SK-N-SH (cell line): ENCODE measurements at regions not wholly inside any gene's neighbourhood (a gene's known extent, or its start where the extent isn't known, plus 50 kb on each side); places are given as distances from the start of the nearest gene placed in this dataset.

Experiments
- CTCF ChIA-PET: fragments of 300-600, 350-600 bp; formaldehyde crosslinking; extraction: SDS; loops from one replicate; lab custom pipeline; 2021; lab: Yijun Ruan, JAX
- POLR2A ChIA-PET: fragments of 350-600 bp; sonication (Branson Sonifier 250); formaldehyde crosslinking; extraction: SDS; loops from one replicate; lab custom pipeline; 2020; ENCODE audit warnings: antibody characterized with exemption, inconsistent platforms; lab: Yijun Ruan, JAX
- DNase-seq: peaks from one replicate; pipeline ENCODE4 v3.0.0; 2012
- H2AFZ ChIP-seq: fragments of 200-600 bp; sonication (generic); 2 replicates; pipeline ENCODE4 v1.8.1; 2016; ENCODE audit warnings: antibody characterized with exemption, mild to moderate bottlenecking, low read depth
- H3F3A ChIP-seq: fragments of 200-600 bp; sonication (generic); replicated peaks from 2 replicates; pipeline ENCODE3; 2016; ENCODE audit warnings: antibody characterized with exemption, mild to moderate bottlenecking; ENCODE audit not compliant: insufficient read depth
- H3K27ac ChIP-seq, 2 experiments: fragments of 200-500 bp in 1 of 2; fragments of 200-600 bp in 1 of 2; sonication (Bioruptor generic) in 1 of 2; sonication (generic), shearing (Covaris generic) in 1 of 2; 2 replicates each; pipeline versions ENCODE4 v1.5.1 to v1.6.1; 2014 to 2016; ENCODE audit warnings: low read depth in 2 of 2, inconsistent platforms in 1 of 2, low read length in 1 of 2, mild to moderate bottlenecking in 1 of 2, mixed read lengths in 1 of 2
- H3K27me3 ChIP-seq: fragments of 200-600 bp; sonication (generic), shearing (Covaris generic); 2 replicates; pipeline ENCODE4 v1.6.1; 2016; ENCODE audit warnings: mixed run types; ENCODE audit not compliant: insufficient read depth
- H3K36me3 ChIP-seq, 2 experiments: fragments of 200-500 bp in 1 of 2; fragments of 200-600 bp in 1 of 2; sonication (Bioruptor generic) in 1 of 2; sonication (generic) in 1 of 2; replicated peaks in 1 of 2; 2 replicates each; pipeline versions ENCODE3 to v1.5.1; 2014 to 2016; ENCODE audit warnings: low read length in 1 of 2, mild to moderate bottlenecking in 1 of 2; ENCODE audit not compliant: insufficient read depth in 2 of 2, control insufficient read depth in 1 of 2
- H3K4me1 ChIP-seq, 2 experiments: fragments of 200-500 bp in 1 of 2; fragments of 200-600 bp in 1 of 2; sonication (Bioruptor generic) in 1 of 2; sonication (generic), shearing (Covaris generic) in 1 of 2; 2 replicates each; pipeline versions ENCODE4 v1.5.1 to v1.6.1; 2014 to 2016; ENCODE audit warnings: low read depth in 1 of 2, low read length in 1 of 2, mixed run types in 1 of 2; ENCODE audit not compliant: insufficient read depth in 2 of 2, control insufficient read depth in 1 of 2
- H3K4me2 ChIP-seq: fragments of 200-600 bp; sonication (generic), shearing (Covaris generic); 2 replicates; pipeline ENCODE4 v1.6.1; 2017; ENCODE audit warnings: mixed run types
- H3K4me3 ChIP-seq, 2 experiments: fragments of 200-500 bp in 1 of 2; fragments of 200-600 bp in 1 of 2; sonication (Bioruptor generic) in 1 of 2; sonication (generic), shearing (Covaris generic) in 1 of 2; 2 replicates each; pipeline versions ENCODE4 v1.5.1 to v1.8.1; 2014 to 2016; ENCODE audit warnings: low read depth in 2 of 2, inconsistent platforms in 1 of 2, low read length in 1 of 2, mild to moderate bottlenecking in 1 of 2, mixed read lengths in 1 of 2, moderate library complexity in 1 of 2
- H3K79me2 ChIP-seq: fragments of 200-600 bp; sonication (generic); 2 replicates; pipeline ENCODE4 v1.8.1; 2017; ENCODE audit warnings: mild to moderate bottlenecking; ENCODE audit not compliant: insufficient read depth
- H3K9ac ChIP-seq: fragments of 200-600 bp; sonication (generic); 2 replicates; pipeline ENCODE4 v1.6.1; 2017; ENCODE audit warnings: mixed run types
- H3K9me2 ChIP-seq: fragments of 200-600 bp; sonication (generic); 2 replicates; pipeline ENCODE4 v1.6.1; 2017; ENCODE audit warnings: mixed run types
- H3K9me3 ChIP-seq: fragments of 200-600 bp; sonication (generic); 2 replicates; pipeline ENCODE4 v1.6.1; 2017; ENCODE audit warnings: mixed run types, mild to moderate bottlenecking, moderate library complexity
- H4K20me1 ChIP-seq: fragments of 200-600 bp; sonication (generic); 2 replicates; pipeline ENCODE4 v1.6.1; 2017; ENCODE audit warnings: mild to moderate bottlenecking, mixed run types; ENCODE audit not compliant: insufficient read depth
- CHD2 ChIP-seq: fragments of 150-350 bp; IDR thresholded peaks from 2 replicates; pipeline ENCODE4 v1.6.1; 2018; ENCODE audit warnings: low read length; ENCODE audit not compliant: partially characterized antibody
- CTCF ChIP-seq: fragments of 200-600 bp; sonication (generic); IDR thresholded peaks from 2 replicates; pipeline ENCODE4 v1.6.1; 2017; ENCODE audit warnings: antibody characterized with exemption, mild to moderate bottlenecking, moderate library complexity
- ELF1 ChIP-seq: IDR thresholded peaks from 2 replicates; pipeline ENCODE4 v1.4.0; 2012
- EP300 ChIP-seq, 2 experiments: IDR thresholded peaks; 2 replicates each; pipeline versions ENCODE4 v1.4.0 to v1.6.1; 2012; ENCODE audit warnings: borderline replicate concordance in 1 of 2, low read depth in 1 of 2, low read length in 1 of 2
- EZH2phosphoT487 ChIP-seq: fragments of 200-600 bp; sonication (generic); IDR thresholded peaks from 2 replicates; pipeline ENCODE4 v1.6.1; 2017; ENCODE audit warnings: low read depth, mixed run types, mild to moderate bottlenecking, antibody characterized with exemption, moderate library complexity, borderline replicate concordance
- FOXJ3 ChIP-seq: sonication (generic); formaldehyde crosslinking; IDR thresholded peaks from 2 replicates; pipeline ENCODE4 v1.5.1; 2020; ENCODE audit warnings: mild to moderate bottlenecking, missing genetic modification reagents
- FOXM1 ChIP-seq: IDR thresholded peaks from 2 replicates; pipeline ENCODE4 v1.4.0; 2012; ENCODE audit warnings: low read depth, mild to moderate bottlenecking
- GABPA ChIP-seq: IDR thresholded peaks from 2 replicates; pipeline ENCODE4 v1.4.0; 2012; ENCODE audit warnings: low read depth, mild to moderate bottlenecking
- GATA2 ChIP-seq: sonication (generic); formaldehyde crosslinking; IDR thresholded peaks from 2 replicates; pipeline ENCODE4 v1.5.0; 2020; ENCODE audit warnings: mild to moderate bottlenecking, missing genetic modification reagents
- IRF3 ChIP-seq: fragments of 150-350 bp; IDR thresholded peaks from 2 replicates; pipeline ENCODE4 v1.6.1; 2016; ENCODE audit warnings: mild to moderate bottlenecking, low read depth, low read length
- JUND ChIP-seq: IDR thresholded peaks from 2 replicates; pipeline ENCODE4 v1.4.0; 2012
- MEF2A ChIP-seq: IDR thresholded peaks from 2 replicates; pipeline ENCODE4 v1.4.0; 2012; ENCODE audit warnings: low read depth, borderline replicate concordance
- NFIC ChIP-seq: IDR thresholded peaks from 2 replicates; pipeline ENCODE4 v1.4.0; 2012; ENCODE audit warnings: borderline replicate concordance
- NRF1 ChIP-seq: IDR thresholded peaks from 2 replicates; pipeline ENCODE4 v1.6.1; 2012; ENCODE audit warnings: low read depth, mild to moderate bottlenecking, low read length
- POLR2AphosphoS5 ChIP-seq: IDR thresholded peaks from 2 replicates; pipeline ENCODE4 v1.6.1; 2012; ENCODE audit warnings: low read depth, low read length
- RAD21 ChIP-seq: IDR thresholded peaks from 2 replicates; pipeline ENCODE4 v1.6.1; 2012; ENCODE audit warnings: mild to moderate bottlenecking, low read length
- SIN3A ChIP-seq: IDR thresholded peaks from 2 replicates; pipeline ENCODE4 v1.6.1; 2012; ENCODE audit warnings: low read depth, mild to moderate bottlenecking, low read length, moderate library complexity, borderline replicate concordance
- TEAD4 ChIP-seq: IDR thresholded peaks from 2 replicates; pipeline ENCODE4 v1.4.0; 2012; ENCODE audit warnings: mild to moderate bottlenecking, borderline replicate concordance; ENCODE audit not compliant: insufficient read depth
- YY1 ChIP-seq: IDR thresholded peaks from 2 replicates; pipeline ENCODE4 v1.4.0; 2012; ENCODE audit warnings: low read depth, mild to moderate bottlenecking
- TF ChIP-seq, protein P1 (sequence below): fragments of 150-350 bp; IDR thresholded peaks from 2 replicates; pipeline ENCODE4 v1.6.1; 2017; ENCODE audit warnings: antibody characterized with exemption, low read length, low read depth, borderline replicate concordance

DNA sequence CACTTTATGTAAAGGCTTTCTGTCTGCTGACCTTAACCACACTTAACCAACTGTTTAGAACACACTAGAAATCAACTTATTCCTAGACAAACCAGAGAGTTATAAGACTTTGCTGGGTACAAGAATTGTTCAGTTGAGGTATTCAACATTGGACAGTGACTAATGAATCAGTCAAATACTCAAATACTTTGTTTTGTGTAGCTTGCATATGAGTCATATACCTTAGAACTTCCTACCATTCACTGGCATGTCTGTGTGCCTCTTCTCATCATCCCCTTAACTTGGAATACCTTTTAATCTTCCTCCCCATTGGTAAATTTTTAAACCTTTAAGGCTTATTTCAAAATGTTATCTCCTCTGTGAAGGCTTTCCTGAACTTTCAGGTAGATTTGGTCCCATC lies 708.8 kb upstream of the GRIA3 start:
- H2AFZ ChIP-seq: no peak overlapping the region
- no peak for DNase-seq
- H3K4me3 ChIP-seq: no peak overlapping the region
- H3K36me3 ChIP-seq: no peaks in the 10 kb centered on the region
- H3K9me3 ChIP-seq: no peaks in the 10 kb centered on the region
- H3F3A ChIP-seq: no peaks in the 10 kb centered on the region
- no peak overlapping the region for H3K27ac ChIP-seq
- no peaks in the 10 kb centered on the region for H3K9me2 ChIP-seq
- H3K9ac ChIP-seq: no peak overlapping the region
- no peaks in the 10 kb centered on the region for H3K79me2 ChIP-seq
- no peak overlapping the region for H3K4me2 ChIP-seq
- H3K4me1 ChIP-seq: no peaks in the 10 kb centered on the region
- H4K20me1 ChIP-seq: no peaks in the 10 kb centered on the region
- TF ChIP-seq, protein P1, sequence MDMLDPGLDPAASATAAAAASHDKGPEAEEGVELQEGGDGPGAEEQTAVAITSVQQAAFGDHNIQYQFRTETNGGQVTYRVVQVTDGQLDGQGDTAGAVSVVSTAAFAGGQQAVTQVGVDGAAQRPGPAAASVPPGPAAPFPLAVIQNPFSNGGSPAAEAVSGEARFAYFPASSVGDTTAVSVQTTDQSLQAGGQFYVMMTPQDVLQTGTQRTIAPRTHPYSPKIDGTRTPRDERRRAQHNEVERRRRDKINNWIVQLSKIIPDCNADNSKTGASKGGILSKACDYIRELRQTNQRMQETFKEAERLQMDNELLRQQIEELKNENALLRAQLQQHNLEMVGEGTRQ: no peak
- TF ChIP-seq EP300 (IDR thresholded peaks at IDR 0.05; ENCODE audit: borderline replicate concordance in 1 of 2, low read depth in 1 of 2, low read length in 1 of 2) (no peak), NRF1 (no peak), FOXJ3 (CRISPR knock-in tag) (no peak), NFIC (no peak), CHD2 (no peak), TEAD4 (no peak), IRF3 (no peak), ELF1 (no peak), CTCF (no peak), SIN3A (no peak), JUND (no peak), GABPA (no peak), EZH2phosphoT487 (no peak), MEF2A (no peak), RAD21 (no peak), POLR2AphosphoS5 (no peak), GATA2 (CRISPR knock-in tag) (no peak), FOXM1 (no peak), YY1 (no peak)
- ChIA-PET POLR2A (no interaction called here), CTCF (no interaction called here)
- H3K27me3 ChIP-seq: no peaks in the 10 kb centered on the region
